ENCODE measurements at regions not wholly inside any gene's neighbourhood (a gene's known extent, or its start where the extent isn't known, plus 50 kb on each side); places are given as distances from the start of the nearest gene placed in this dataset.

- TF ChIP-seq EZH2 (optimal IDR thresholded peaks at IDR 0.05; ENCODE audit: low read depth, low read length) (no peak), CTCF (IDR thresholded peaks at IDR 0.05; ENCODE audit: low read length) (no peak)
Observed at GRCh38 chr13:58238972-58239773, 607.6 kb downstream of the PCDH17 start.
